Prostate gland (tissue), 2 donors: ENCODE measurements at regions not wholly inside any gene's neighbourhood (a gene's known extent, or its start where the extent isn't known, plus 50 kb on each side); places are given as distances from the start of the nearest gene placed in this dataset.

Experiments used
- CTCF ChIP-seq, 4 experiments: fragments of 200-600 bp in 2 of 4; fragments of 450-650 bp in 2 of 4; sonication (generic) in 2 of 4; IDR thresholded peaks; 1 replicate in 3 of 4; 2 replicates in 1 of 4; pipeline ENCODE4 v1.5.1; 2016 to 2019; ENCODE audit warnings: antibody characterized with exemption in 4 of 4, mild to moderate bottlenecking in 2 of 4, moderate library complexity in 2 of 4
- POLR2A ChIP-seq: fragments of 450-650 bp; IDR thresholded peaks from one replicate; pipeline ENCODE4 v1.6.1; 2016; ENCODE audit warnings: antibody characterized with exemption, mild to moderate bottlenecking
- POLR2AphosphoS5 ChIP-seq: sonication (generic); formaldehyde crosslinking; IDR thresholded peaks from one replicate; pipeline ENCODE4 v1.6.1; 2017; ENCODE audit warnings: antibody characterized with exemption

GRCh38 chr5:82620957-82621600 lies 342.9 kb upstream of the RPS23 start:
- no peak for TF ChIP-seq CTCF (IDR thresholded peaks at IDR 0.05)
- TF ChIP-seq POLR2AphosphoS5: no peak
- no peak for TF ChIP-seq POLR2A
